Fibroblast of skin of abdomen (primary cell): ENCODE measurements at regions not wholly inside any gene's neighbourhood (a gene's known extent, or its start where the extent isn't known, plus 50 kb on each side); places are given as distances from the start of the nearest gene placed in this dataset.

Experiments used
- DNase-seq: peaks from one replicate; pipeline ENCODE4 v3.0.0-alpha.2; 2013

GRCh38 chr14:65321370-65321875 is 91.1 kb upstream of the FUT8 start:
- DNase-seq, result no peak

- DNase-seq, result no peak
Measured at GRCh38 chr14:65329481-65329880, 83.0 kb upstream of the FUT8 start.

- DNase-seq, result no peak
Measured at GRCh38 chr14:65329911-65330310, 82.6 kb upstream of the FUT8 start.

- DNase-seq, result no peak
Measured at GRCh38 chr14:65330416-65330815, 82.1 kb upstream of the FUT8 start.

GRCh38 chr14:65331652-65332051 is 80.9 kb upstream of the FUT8 start:
- DNase-seq, result no peak

- peak; percentile 25 for DNase-seq
Measured at GRCh38 chr14:65332141-65332871, 80.2 kb upstream of the FUT8 start.

- peak; percentile 94 for DNase-seq
Measured at GRCh38 chr14:65333943-65334687, 78.4 kb upstream of the FUT8 start.

GRCh38 chr14:65334765-65335410 is 77.6 kb upstream of the FUT8 start:
- DNase-seq, result no peak

GRCh38 chr14:65335411-65335947 is 77.1 kb upstream of the FUT8 start:
- no peak for DNase-seq

GRCh38 chr14:65336191-65336591 is 76.3 kb upstream of the FUT8 start:
- DNase-seq, result peak; percentile 80

GRCh38 chr14:65339866-65340265 is 72.7 kb upstream of the FUT8 start:
- DNase-seq, result no peak

- DNase-seq, result no peak
Measured at GRCh38 chr14:65344011-65344410, 68.5 kb upstream of the FUT8 start.

GRCh38 chr14:65345266-65345665 is 67.3 kb upstream of the FUT8 start:
- no peak for DNase-seq

GRCh38 chr14:65346474-65346873 is 66.1 kb upstream of the FUT8 start:
- DNase-seq, result no peak

- DNase-seq, result no peak
Measured at GRCh38 chr14:65346895-65347294, 65.6 kb upstream of the FUT8 start.

- no peak for DNase-seq
Measured at GRCh38 chr14:65348137-65348536, 64.4 kb upstream of the FUT8 start.

- DNase-seq, result no peak
Measured at GRCh38 chr14:65349100-65349499, 63.4 kb upstream of the FUT8 start.

GRCh38 chr14:65351493-65352194 is 60.9 kb upstream of the FUT8 start:
- no peak for DNase-seq

- DNase-seq, result no peak
Measured at GRCh38 chr14:65352964-65353530, 59.5 kb upstream of the FUT8 start.

- no peak for DNase-seq
Measured at GRCh38 chr14:65354131-65354530, 58.4 kb upstream of the FUT8 start.

- DNase-seq, result no peak
Measured at GRCh38 chr14:65354715-65355114, 57.8 kb upstream of the FUT8 start.

GRCh38 chr14:65356327-65356836 is 56.1 kb upstream of the FUT8 start:
- DNase-seq, result peak; percentile 90
